H1 (cell line): ENCODE measurements at regions not wholly inside any gene's neighbourhood (a gene's known extent, or its start where the extent isn't known, plus 50 kb on each side); places are given as distances from the start of the nearest gene placed in this dataset.

Experiments
- HDAC2 ChIP-seq, 2 experiments: fragments of 300-600 bp in 1 of 2; sonication (generic) in 1 of 2; IDR thresholded peaks; 2 replicates each; pipeline ENCODE4 v1.6.1; 2011 to 2012; ENCODE audit warnings: low read depth in 2 of 2, low read length in 2 of 2, mild to moderate bottlenecking in 2 of 2, moderate library complexity in 2 of 2, borderline replicate concordance in 1 of 2, inconsistent platforms in 1 of 2
- JUN ChIP-seq: IDR thresholded peaks from 2 replicates; pipeline ENCODE4 v1.6.1; 2011; ENCODE audit warnings: low read depth, mild to moderate bottlenecking, improper control_type of control experiment, low read length
- KDM4A ChIP-seq: IDR thresholded peaks from one replicate; pipeline ENCODE4 v1.7.1; 2012; ENCODE audit warnings: low read depth, mild to moderate bottlenecking, moderate library complexity, low read length, inconsistent platforms; ENCODE audit not compliant: severe bottlenecking
- SIN3A ChIP-seq, 2 experiments: IDR thresholded peaks in 1 of 2; conservative IDR thresholded peaks in 1 of 2; 2 replicates each; pipeline ENCODE4 v1.6.1; 2011 to 2012; ENCODE audit warnings: low read length in 2 of 2, improper control_type of control experiment in 1 of 2, low read depth in 1 of 2, mild to moderate bottlenecking in 1 of 2
- SP1 ChIP-seq: IDR thresholded peaks from 2 replicates; pipeline ENCODE4 v1.6.1; 2011; ENCODE audit warnings: low read depth, low read length
- TF ChIP-seq, protein P1 (sequence below): IDR thresholded peaks from 2 replicates; pipeline ENCODE4 v1.6.1; 2012; ENCODE audit warnings: low read length, inconsistent platforms
- TF ChIP-seq, protein P2 (sequence below), 3 experiments: IDR thresholded peaks; 1 replicate in 2 of 3; 2 replicates in 1 of 3; pipeline versions ENCODE4 v1.5.1 to v1.6.1; 2011; ENCODE audit warnings: low read length in 3 of 3, mild to moderate bottlenecking in 3 of 3, inconsistent platforms in 2 of 3, low read depth in 1 of 3, moderate library complexity in 1 of 3; ENCODE audit not compliant: insufficient read depth in 1 of 3; ENCODE audit errors: control extremely low read depth in 1 of 3

DNA sequence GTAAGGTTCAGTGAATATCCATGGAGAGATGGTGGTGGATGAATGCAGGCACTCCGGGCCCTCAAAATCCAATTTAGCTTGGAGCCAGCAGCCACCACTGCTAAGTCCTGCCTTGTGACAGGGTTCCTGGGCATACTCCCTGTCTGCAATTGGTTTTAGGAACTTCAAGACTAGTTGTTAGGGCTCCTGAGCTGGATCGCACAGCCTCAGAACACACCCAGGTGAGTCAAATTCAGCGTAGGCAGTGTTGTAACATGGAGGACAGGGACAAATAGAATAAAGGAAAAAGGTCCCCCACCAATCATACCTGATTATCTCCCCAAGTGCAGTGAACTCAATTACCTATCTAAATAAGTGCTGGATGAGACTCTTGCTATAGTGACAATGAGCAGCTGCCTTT is 74.6 kb downstream of the PERP start (continued):
- TF ChIP-seq, protein P1, sequence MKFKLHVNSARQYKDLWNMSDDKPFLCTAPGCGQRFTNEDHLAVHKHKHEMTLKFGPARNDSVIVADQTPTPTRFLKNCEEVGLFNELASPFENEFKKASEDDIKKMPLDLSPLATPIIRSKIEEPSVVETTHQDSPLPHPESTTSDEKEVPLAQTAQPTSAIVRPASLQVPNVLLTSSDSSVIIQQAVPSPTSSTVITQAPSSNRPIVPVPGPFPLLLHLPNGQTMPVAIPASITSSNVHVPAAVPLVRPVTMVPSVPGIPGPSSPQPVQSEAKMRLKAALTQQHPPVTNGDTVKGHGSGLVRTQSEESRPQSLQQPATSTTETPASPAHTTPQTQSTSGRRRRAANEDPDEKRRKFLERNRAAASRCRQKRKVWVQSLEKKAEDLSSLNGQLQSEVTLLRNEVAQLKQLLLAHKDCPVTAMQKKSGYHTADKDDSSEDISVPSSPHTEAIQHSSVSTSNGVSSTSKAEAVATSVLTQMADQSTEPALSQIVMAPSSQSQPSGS, result no peak
- no peak for TF ChIP-seq KDM4A
- TF ChIP-seq JUN, result no peak
- TF ChIP-seq, protein P2, sequence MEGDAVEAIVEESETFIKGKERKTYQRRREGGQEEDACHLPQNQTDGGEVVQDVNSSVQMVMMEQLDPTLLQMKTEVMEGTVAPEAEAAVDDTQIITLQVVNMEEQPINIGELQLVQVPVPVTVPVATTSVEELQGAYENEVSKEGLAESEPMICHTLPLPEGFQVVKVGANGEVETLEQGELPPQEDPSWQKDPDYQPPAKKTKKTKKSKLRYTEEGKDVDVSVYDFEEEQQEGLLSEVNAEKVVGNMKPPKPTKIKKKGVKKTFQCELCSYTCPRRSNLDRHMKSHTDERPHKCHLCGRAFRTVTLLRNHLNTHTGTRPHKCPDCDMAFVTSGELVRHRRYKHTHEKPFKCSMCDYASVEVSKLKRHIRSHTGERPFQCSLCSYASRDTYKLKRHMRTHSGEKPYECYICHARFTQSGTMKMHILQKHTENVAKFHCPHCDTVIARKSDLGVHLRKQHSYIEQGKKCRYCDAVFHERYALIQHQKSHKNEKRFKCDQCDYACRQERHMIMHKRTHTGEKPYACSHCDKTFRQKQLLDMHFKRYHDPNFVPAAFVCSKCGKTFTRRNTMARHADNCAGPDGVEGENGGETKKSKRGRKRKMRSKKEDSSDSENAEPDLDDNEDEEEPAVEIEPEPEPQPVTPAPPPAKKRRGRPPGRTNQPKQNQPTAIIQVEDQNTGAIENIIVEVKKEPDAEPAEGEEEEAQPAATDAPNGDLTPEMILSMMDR (IDR thresholded peaks at IDR 0.05; ENCODE audit: control extremely low read depth in 1 of 3, insufficient read depth in 1 of 3, low read depth in 1 of 3, low read length in 3 of 3), result no peak
- TF ChIP-seq SIN3A (conservative IDR thresholded peaks at IDR 0.05 in 1 of 2, IDR thresholded peaks at IDR 0.05 in 1 of 2; ENCODE audit: low read depth in 1 of 2, low read length in 2 of 2), result no peak
- no peak for TF ChIP-seq SP1
- TF ChIP-seq HDAC2 (IDR thresholded peaks at IDR 0.05; ENCODE audit: borderline replicate concordance in 1 of 2, low read depth in 2 of 2, low read length in 2 of 2), result no peak
